ENCODE measurements at regions not wholly inside any gene's neighbourhood (a gene's known extent, or its start where the extent isn't known, plus 50 kb on each side); places are given as distances from the start of the nearest gene placed in this dataset.
"Not testable (repeated sequence)": the region's sequence is repeated elsewhere in the genome, so short reads cannot be mapped to it uniquely, and the experiment has no call there.

GRCh38 chr18:52160636-52161035 is 179.4 kb upstream of the DCC start:
- H3K4me2 ChIP-seq (ENCODE audit: extremely low read depth, insufficient read depth, low read length) = no peak overlapping the region
- no peaks in the 10 kb centered on the region for H3K79me2 ChIP-seq (ENCODE audit: control insufficient read depth, insufficient read depth, low read length)
- H3K36me3 ChIP-seq (ENCODE audit: control insufficient read depth, insufficient read depth, low read length) = no peaks in the 10 kb centered on the region
- no peaks in the 10 kb centered on the region for H3K9me3 ChIP-seq (ENCODE audit: control insufficient read depth, insufficient read depth, low read depth, low read length)
- H2AFZ ChIP-seq (ENCODE audit: low read length) = no peak overlapping the region
- H3K27ac ChIP-seq (ENCODE audit: insufficient read depth, low read length) = no peak overlapping the region
- H4K20me1 ChIP-seq (ENCODE audit: control insufficient read depth, extremely low read depth, insufficient read depth, low read length) = no peaks in the 10 kb centered on the region
- H3K27me3 ChIP-seq (ENCODE audit: control insufficient read depth, insufficient read depth, low read length) = no peaks in the 10 kb centered on the region
- no peak overlapping the region for H3K4me3 ChIP-seq (replicated peaks in 1 of 4; ENCODE audit: control extremely low read depth in 1 of 4, insufficient read depth in 1 of 4, low read depth in 3 of 4, low read length in 4 of 4)
- H3K4me1 ChIP-seq (ENCODE audit: control insufficient read depth, extremely low read depth, insufficient read depth, low read length) = no peaks in the 10 kb centered on the region
- TF ChIP-seq EZH2 (IDR thresholded peaks at IDR 0.05; ENCODE audit: low read length, missing control alignments) (no peak), CTCF (conservative IDR thresholded peaks at IDR 0.05 in 1 of 2, IDR thresholded peaks at IDR 0.05 in 1 of 2; ENCODE audit: low read depth in 1 of 2, low read length in 2 of 2) (no peak)
- DNase-seq (ENCODE audit: low read depth in 2 of 2) = peak in 1 of 2 donors; percentile 51
- H3K9ac ChIP-seq (ENCODE audit: insufficient read depth, low read length) = no peak overlapping the region

DNA sequence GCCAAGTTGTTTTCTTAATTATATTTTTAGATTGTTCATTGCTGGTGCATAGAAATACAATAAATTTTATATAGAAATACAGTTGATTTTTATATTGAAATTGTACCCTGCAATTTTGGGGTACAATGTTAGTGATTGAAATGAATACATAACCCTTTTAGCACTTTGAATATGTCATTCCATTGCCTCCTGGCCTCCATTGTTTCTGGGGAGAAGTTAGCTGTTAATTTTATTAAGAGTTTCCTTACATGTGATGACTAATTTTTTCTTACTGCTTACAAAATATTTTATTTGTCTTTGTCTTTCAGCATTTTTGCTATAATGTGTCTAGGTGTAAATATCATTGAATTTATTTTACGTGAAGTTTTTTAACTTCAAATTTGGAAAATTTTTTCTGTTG is 176.5 kb upstream of the DCC start:
- no peaks in the 10 kb centered on the region for H3K4me1 ChIP-seq (ENCODE audit: control insufficient read depth, extremely low read depth, insufficient read depth, low read length)
- H3K36me3 ChIP-seq (ENCODE audit: control insufficient read depth, insufficient read depth, low read length) = no peaks in the 10 kb centered on the region
- TF ChIP-seq CTCF (conservative IDR thresholded peaks at IDR 0.05 in 1 of 2, IDR thresholded peaks at IDR 0.05 in 1 of 2; ENCODE audit: low read depth in 1 of 2, low read length in 2 of 2) = no peak
- TF ChIP-seq EZH2 (IDR thresholded peaks at IDR 0.05; ENCODE audit: low read length, missing control alignments) = no peak
- H3K79me2 ChIP-seq (ENCODE audit: control insufficient read depth, insufficient read depth, low read length) = no peaks in the 10 kb centered on the region
- no peak overlapping the region for H3K27ac ChIP-seq (ENCODE audit: insufficient read depth, low read length)
- no peaks in the 10 kb centered on the region for H4K20me1 ChIP-seq (ENCODE audit: control insufficient read depth, extremely low read depth, insufficient read depth, low read length)
- no peaks in the 10 kb centered on the region for H3K9me3 ChIP-seq (ENCODE audit: control insufficient read depth, insufficient read depth, low read depth, low read length)
- no peak overlapping the region for H3K4me2 ChIP-seq (ENCODE audit: extremely low read depth, insufficient read depth, low read length)
- no peak overlapping the region for H3K9ac ChIP-seq (ENCODE audit: insufficient read depth, low read length)
- no peaks in the 10 kb centered on the region for H3K27me3 ChIP-seq (ENCODE audit: control insufficient read depth, insufficient read depth, low read length)
- DNase-seq (ENCODE audit: low read depth in 2 of 2) = no peak
- H3K4me3 ChIP-seq (replicated peaks in 1 of 4; ENCODE audit: control extremely low read depth in 1 of 4, insufficient read depth in 1 of 4, low read depth in 3 of 4, low read length in 4 of 4) = no peak overlapping the region
- H2AFZ ChIP-seq (ENCODE audit: low read length) = no peak overlapping the region

DNA sequence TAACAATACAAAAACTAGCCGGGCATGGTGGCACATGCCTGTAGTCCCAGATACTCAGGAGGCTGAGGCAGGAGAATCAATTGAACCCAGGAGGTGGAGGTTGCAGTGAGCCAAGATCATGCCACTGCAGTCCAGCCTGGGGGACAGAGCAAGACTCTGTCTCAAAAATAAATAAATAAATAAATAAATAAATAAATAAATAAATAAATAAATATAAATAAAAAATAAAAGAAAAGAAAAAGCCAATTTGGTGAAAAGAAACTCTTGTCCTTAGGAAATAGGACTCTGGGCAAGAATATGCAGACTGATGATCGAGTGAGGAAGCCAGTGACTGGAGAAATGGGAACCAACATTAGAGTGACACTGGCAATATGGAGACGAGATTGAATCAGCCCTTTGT is 171.9 kb upstream of the DCC start:
- not testable (repeated sequence) for H4K20me1 ChIP-seq (ENCODE audit: control insufficient read depth, extremely low read depth, insufficient read depth, low read length); H3K79me2 ChIP-seq (ENCODE audit: control insufficient read depth, insufficient read depth, low read length); H3K9me3 ChIP-seq (ENCODE audit: control insufficient read depth, insufficient read depth, low read depth, low read length); H3K4me2 ChIP-seq (ENCODE audit: extremely low read depth, insufficient read depth, low read length); H3K27ac ChIP-seq (ENCODE audit: insufficient read depth, low read length); DNase-seq (ENCODE audit: low read depth in 2 of 2); H2AFZ ChIP-seq (ENCODE audit: low read length); H3K36me3 ChIP-seq (ENCODE audit: control insufficient read depth, insufficient read depth, low read length); H3K4me3 ChIP-seq (replicated peaks in 1 of 4; ENCODE audit: control extremely low read depth in 1 of 4, insufficient read depth in 1 of 4, low read depth in 3 of 4, low read length in 4 of 4); H3K9ac ChIP-seq (ENCODE audit: insufficient read depth, low read length); H3K27me3 ChIP-seq (ENCODE audit: control insufficient read depth, insufficient read depth, low read length); H3K4me1 ChIP-seq (ENCODE audit: control insufficient read depth, extremely low read depth, insufficient read depth, low read length)

DNA sequence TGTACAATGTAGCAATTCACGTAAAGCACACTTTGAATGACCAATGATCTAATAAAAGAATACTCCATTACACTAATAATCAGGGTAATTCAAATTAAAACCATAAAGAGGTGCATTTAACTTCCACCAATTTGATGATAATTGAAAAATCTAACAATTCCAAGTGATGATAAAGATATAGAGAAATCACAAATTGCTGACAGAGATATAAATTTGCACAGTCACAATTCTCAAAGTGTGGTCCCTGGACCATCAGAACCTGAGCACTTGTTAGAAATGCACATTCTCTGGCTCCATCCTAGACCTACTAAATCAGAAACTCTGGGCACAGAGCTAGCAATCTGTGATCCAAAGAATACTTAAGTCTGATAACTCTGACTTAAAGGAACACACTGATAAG is 165.8 kb upstream of the DCC start:
- Histone ChIP-seq H3K36me3 (ENCODE audit: control insufficient read depth, insufficient read depth, low read length) (no peaks in the 10 kb centered on the region), H3K79me2 (ENCODE audit: control insufficient read depth, insufficient read depth, low read length) (no peaks in the 10 kb centered on the region), H3K9me3 (ENCODE audit: control insufficient read depth, insufficient read depth, low read depth, low read length) (no peaks in the 10 kb centered on the region), H3K4me3 (replicated peaks in 1 of 4; ENCODE audit: control extremely low read depth in 1 of 4, insufficient read depth in 1 of 4, low read depth in 3 of 4, low read length in 4 of 4) (no peak overlapping the region), H3K4me2 (ENCODE audit: extremely low read depth, insufficient read depth, low read length) (no peak overlapping the region), H3K4me1 (ENCODE audit: control insufficient read depth, extremely low read depth, insufficient read depth, low read length) (no peaks in the 10 kb centered on the region), H4K20me1 (ENCODE audit: control insufficient read depth, extremely low read depth, insufficient read depth, low read length) (no peaks in the 10 kb centered on the region), H3K27me3 (ENCODE audit: control insufficient read depth, insufficient read depth, low read length) (no peaks in the 10 kb centered on the region), H2AFZ (ENCODE audit: low read length) (no peak overlapping the region), H3K27ac (ENCODE audit: insufficient read depth, low read length) (no peak overlapping the region), H3K9ac (ENCODE audit: insufficient read depth, low read length) (no peak overlapping the region)
- DNase-seq (ENCODE audit: low read depth in 2 of 2) = no peak
- no peak for TF ChIP-seq EZH2 (IDR thresholded peaks at IDR 0.05; ENCODE audit: low read length, missing control alignments)
- no peak for TF ChIP-seq CTCF (conservative IDR thresholded peaks at IDR 0.05 in 1 of 2, IDR thresholded peaks at IDR 0.05 in 1 of 2; ENCODE audit: low read depth in 1 of 2, low read length in 2 of 2)

Data from fibroblast of lung (primary cell).